GM12891 (cell line): ENCODE measurements at regions not wholly inside any gene's neighbourhood (a gene's known extent, or its start where the extent isn't known, plus 50 kb on each side); places are given as distances from the start of the nearest gene placed in this dataset.
"Not testable (repeated sequence)": the region's sequence is repeated elsewhere in the genome, so short reads cannot be mapped to it uniquely, and the experiment has no call there.

Experiments
- DNase-seq: peaks from one replicate; pipeline ENCODE4 v3.0.0; 2011; ENCODE audit warnings: low spot score; ENCODE audit not compliant: insufficient read length
- FAIRE-seq: peaks from 2 replicates; lab custom pipeline; 2011; peaks lifted over from hg19 to GRCh38; lab: Jason Lieb, UNC
- PAX5 ChIP-seq: IDR thresholded peaks from 2 replicates; pipeline ENCODE4 v1.6.1; 2011; ENCODE audit warnings: low read length, moderate library complexity, mild to moderate bottlenecking; ENCODE audit not compliant: insufficient read depth, severe bottlenecking
- POLR2A ChIP-seq: IDR thresholded peaks from 2 replicates; pipeline ENCODE4 v1.6.1; 2011; ENCODE audit warnings: low read depth, low read length, control low read depth
- POLR2AphosphoS5 ChIP-seq: IDR thresholded peaks from 2 replicates; pipeline ENCODE4 v1.6.1; 2011; ENCODE audit warnings: low read depth, low read length, control low read depth
- POU2F2 ChIP-seq: IDR thresholded peaks from 2 replicates; pipeline ENCODE4 v1.6.1; 2011; ENCODE audit warnings: low read depth, mild to moderate bottlenecking, control low read depth, low read length, moderate library complexity
- SPI1 ChIP-seq: IDR thresholded peaks from 2 replicates; pipeline ENCODE4 v1.6.1; 2011; ENCODE audit warnings: low read depth, low read length, control low read depth
- TAF1 ChIP-seq: IDR thresholded peaks from 2 replicates; pipeline ENCODE4 v1.6.1; 2011; ENCODE audit warnings: low read depth, low read length, control low read depth

DNA sequence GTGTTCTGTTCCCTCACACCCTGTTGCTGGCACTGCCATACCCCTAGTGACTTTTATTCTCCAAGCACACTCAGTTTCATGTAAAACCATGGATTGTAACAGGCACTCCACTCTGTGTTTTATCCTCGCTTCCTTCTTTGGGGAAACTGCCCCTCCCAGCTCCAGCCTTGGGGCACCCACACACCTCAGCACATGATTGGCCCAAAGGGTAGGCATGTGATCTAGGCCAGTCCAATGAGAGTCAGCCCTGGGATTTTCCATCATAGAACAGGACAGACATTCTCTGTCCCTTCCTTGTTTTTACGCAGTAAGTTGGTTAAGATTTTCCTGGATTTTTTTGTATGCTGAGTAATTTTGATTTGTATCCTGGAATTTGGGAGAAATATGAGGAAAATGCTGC, 115.4 kb downstream of the C16orf95 start:
- FAIRE-seq (no peak), DNase-seq (no peak)
- TF ChIP-seq TAF1 (no peak), POLR2A (no peak), POLR2AphosphoS5 (no peak), POU2F2 (no peak), PAX5 (no peak), SPI1 (no peak)

DNA sequence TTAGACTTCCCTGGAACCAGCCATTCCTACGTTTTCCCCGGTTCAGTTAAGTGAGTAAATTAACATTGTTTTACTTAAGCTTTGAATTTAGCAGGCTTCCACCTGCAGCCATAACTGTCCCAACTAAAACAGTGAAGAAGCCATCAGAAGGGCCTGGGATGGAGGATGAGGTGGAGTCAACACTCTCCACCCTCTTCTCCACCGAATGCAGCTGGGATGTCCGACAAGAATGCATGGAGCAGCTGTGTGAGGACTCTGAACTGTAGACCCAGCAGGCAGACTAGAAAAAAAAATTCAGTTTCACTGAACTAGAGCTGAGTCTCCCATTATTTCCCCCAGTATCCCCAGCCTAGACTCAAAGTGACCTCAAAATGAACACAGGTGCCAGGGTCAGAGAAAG, 114.8 kb downstream of the C16orf95 start:
- TF ChIP-seq POU2F2 (no peak), SPI1 (no peak), POLR2A (no peak), PAX5 (no peak), POLR2AphosphoS5 (no peak), TAF1 (no peak)
- FAIRE-seq: no peak

DNA sequence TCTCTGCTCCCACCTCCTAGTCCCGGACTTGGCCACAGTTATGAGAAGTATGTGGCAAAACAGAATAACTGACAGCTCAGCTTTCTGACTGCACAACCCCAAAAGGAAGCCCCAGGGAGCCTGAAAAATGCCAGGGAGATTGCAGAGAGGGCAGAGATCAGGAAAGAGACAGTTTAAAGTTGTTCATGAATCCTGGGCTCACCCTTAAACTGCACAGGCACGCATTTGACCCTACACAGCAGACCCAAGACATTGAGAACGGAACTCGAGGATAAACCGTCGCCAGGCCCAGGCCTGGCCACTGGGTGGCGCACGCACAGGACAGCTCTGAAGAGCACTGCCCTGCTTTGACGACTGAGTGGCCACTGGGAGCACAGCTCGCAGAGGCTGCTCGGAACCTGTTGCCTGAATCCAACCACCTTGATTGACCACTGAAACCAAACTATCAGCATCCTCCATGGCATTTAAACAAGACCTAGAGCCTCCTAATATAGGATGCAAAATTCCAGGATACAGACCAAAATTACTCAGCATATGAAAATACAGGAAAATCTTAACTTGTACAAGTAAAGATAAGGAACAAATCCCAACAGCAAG, 114.0 kb downstream of the C16orf95 start:
- DNase-seq (peak; percentile 60), FAIRE-seq (no peak)
- no peak for TF ChIP-seq SPI1
- TF ChIP-seq POLR2A: no peak
- no peak for TF ChIP-seq POU2F2
- no peak for TF ChIP-seq PAX5
- no peak for TF ChIP-seq TAF1
- TF ChIP-seq POLR2AphosphoS5: no peak

More for the DNA sequence above, 114.8 kb downstream of the C16orf95 start:
- DNase-seq: no peak

DNA sequence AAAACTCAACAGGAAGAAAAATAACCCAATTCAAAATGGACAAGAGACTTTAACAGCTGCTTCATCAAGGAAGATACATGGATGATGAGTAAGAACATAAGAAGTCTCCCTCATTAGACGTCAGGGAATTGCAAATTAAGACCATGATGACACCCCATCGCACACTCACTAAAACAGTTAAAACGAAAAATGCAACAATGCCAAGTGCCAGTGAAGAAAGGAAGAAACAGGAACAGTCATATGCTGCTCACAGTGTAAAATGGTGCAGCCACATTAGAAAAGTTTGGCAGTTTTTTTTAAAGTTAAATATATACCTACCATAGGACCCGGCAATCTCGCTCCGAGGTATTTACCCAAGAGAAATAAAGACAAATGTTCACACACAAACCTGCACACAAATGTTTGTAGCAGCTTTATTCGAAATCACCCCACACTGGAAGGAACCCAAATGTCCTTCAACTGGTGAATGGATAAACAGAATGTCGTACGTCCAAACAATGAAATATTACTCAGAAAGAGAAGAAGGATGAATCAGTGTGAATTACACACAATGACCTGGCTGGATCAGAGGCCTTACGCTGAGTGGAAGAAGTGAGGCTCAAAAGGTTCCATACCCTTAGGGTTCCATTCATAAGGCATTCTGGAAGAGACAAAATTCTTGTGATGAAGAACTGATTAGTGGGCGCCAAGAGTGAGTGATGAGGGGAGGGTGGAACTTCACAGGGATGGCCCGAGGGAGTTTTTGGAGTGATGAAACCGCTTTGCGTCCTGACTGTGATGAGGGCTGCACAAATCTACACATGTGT, 110.3 kb downstream of the C16orf95 start:
- TF ChIP-seq SPI1: no peak
- TF ChIP-seq POU2F2: no peak
- no peak for TF ChIP-seq POLR2A
- no peak for TF ChIP-seq TAF1
- FAIRE-seq (no peak), DNase-seq (no peak)

DNA sequence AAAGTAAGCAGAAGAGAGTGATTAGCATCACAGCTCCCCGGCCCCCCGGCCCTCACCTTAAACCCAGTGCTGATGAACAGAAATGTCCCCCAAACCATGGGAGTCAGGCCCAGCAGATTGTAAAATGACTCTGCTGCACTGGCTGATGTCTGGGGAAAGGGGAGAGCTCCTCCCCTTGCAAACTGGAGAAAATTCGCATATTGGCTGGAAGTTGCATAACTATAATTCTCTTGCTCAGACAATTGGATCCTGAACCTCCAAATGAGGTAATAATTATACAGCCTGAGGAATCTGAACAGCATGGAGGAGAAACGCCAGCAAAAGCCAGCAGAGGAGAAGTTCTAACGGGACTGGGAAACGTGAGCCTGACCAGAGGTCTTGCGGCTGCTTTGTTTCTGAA, 109.7 kb downstream of the C16orf95 start:
- DNase-seq: no peak
- TF ChIP-seq POLR2A: no peak
- TF ChIP-seq TAF1: no peak
- no peak for TF ChIP-seq PAX5
- no peak for TF ChIP-seq SPI1
- no peak for TF ChIP-seq POU2F2
- FAIRE-seq: no peak

DNA sequence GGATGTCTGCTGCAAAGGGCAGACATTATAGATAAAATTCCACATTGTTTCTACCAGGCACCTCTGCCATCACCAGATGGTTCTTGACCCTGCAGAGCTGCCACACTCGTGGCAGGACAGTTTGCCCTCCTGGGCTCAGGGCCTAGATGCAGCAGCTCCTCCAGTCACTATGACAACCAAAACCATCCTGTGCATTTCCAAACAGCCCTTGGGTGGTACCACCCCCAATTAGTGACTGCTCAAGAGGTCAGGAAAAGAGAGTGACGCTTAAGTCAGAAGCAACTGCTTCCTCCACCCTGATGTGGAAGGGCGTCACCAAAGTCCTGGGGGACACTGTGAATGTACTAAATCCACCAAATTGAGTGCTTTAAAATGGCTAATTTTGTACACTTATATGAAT, 109.2 kb downstream of the C16orf95 start:
- FAIRE-seq: no peak
- no peak for DNase-seq
- TF ChIP-seq SPI1: no peak
- no peak for TF ChIP-seq POLR2A
- no peak for TF ChIP-seq PAX5
- TF ChIP-seq POLR2AphosphoS5: no peak
- no peak for TF ChIP-seq TAF1
- TF ChIP-seq POU2F2: no peak

DNA sequence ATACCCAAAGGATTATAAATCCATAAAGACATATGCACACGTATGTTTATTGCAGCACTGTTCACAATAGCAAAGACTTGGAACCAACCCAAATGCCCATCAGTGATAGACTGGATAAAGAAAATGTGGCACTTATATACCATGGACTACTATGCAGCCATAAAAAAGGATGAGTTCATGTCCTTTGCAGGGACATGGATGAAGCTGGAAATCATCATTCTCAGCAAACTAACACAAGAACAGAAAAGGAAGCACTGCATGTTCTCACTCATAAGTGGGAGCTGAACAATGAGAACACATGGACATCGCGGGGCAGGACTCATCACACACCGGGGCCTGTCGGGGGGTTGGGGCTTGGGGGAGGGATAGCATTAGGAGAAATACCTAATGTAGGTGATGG, 108.2 kb downstream of the C16orf95 start:
- not testable (repeated sequence) for DNase-seq, FAIRE-seq

DNA sequence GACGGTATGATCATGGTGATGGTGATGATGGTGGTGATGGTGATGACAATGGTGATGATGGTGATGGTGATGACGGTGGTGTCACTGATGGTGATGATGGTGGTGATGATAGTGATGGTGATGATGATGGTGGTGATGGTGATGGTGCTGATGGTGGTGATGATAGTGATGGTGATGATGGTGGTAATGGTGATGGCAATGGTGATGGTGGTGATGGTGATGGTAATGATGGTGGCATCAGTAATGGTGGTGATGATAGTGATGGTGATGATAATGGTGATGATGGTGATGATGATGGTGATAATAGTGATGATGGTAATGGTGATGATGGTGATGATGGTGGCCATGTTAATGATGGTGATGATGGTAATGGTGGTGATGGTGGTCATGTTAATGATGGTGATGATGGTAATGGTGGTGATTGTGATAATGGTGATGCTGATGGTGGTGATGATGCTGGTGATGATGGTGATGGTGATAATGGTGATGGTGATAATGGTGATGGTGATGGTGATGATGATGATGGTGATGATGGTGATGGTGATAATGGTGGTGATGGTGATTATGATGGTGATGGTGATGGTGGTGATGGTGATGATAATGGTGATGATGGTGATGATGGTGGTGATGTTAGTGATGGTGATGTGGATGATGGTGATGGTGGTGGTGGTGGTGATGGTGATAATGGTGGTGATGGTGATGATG, 107.2 kb downstream of the C16orf95 start:
- DNase-seq (no peak), FAIRE-seq (peak; percentile 61)
- no peak for TF ChIP-seq POU2F2
- TF ChIP-seq POLR2AphosphoS5: no peak
- no peak for TF ChIP-seq POLR2A

DNA sequence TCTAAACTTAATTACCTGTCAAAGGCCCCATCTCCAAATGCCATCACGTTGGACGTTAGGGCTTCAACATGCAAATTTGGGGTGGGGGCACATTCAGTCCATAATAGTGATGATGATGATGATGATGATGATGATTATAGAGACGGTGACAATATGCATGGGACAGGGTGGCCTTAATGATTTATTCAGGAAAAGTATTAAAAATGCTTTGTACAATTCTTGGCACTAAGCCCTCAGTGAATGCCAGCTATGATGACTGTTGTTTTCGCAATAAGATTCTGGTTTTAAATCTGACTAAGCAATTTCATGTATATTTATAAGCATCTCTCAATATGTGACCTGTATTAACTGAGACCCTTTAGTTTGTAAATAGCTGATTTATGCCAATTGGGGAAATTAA, 106.3 kb downstream of the C16orf95 start:
- no peak for DNase-seq
- no peak for TF ChIP-seq SPI1
- TF ChIP-seq POU2F2: no peak
- no peak for TF ChIP-seq PAX5
- no peak for TF ChIP-seq POLR2A
- TF ChIP-seq TAF1: no peak
- TF ChIP-seq POLR2AphosphoS5: no peak
- FAIRE-seq: no peak

DNA sequence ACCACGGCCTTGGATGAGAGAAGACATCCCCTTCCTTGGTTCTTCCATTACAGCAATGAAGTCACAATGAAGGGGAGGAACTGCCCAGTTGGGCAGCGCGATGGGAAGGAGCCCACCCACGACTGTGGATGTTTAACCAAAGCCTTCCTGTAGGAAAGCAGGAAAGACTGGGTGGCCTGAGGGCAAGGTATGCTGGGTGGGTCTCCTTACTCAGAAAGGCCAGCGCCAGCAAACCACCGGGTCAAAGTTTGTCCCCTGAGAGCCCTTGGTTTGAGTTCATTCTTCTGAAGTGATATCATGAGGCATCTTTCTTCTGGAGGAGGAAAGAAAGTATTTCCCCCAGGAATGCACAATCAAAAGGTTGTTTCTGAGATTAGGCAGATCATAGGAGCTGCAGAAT, 105.2 kb downstream of the C16orf95 start:
- no peak for TF ChIP-seq SPI1
- TF ChIP-seq POLR2A: no peak
- no peak for TF ChIP-seq PAX5
- no peak for TF ChIP-seq POU2F2
- FAIRE-seq: no peak
- no peak for DNase-seq
